Spleen (tissue), 11 donors: ENCODE measurements at regions not wholly inside any gene's neighbourhood (a gene's known extent, or its start where the extent isn't known, plus 50 kb on each side); places are given as distances from the start of the nearest gene placed in this dataset.
"Not testable (repeated sequence)": the region's sequence is repeated elsewhere in the genome, so short reads cannot be mapped to it uniquely, and the experiment has no call there.

ENCODE experiments used
- DNase-seq: peaks from one replicate; pipeline ENCODE4 v3.0.0-alpha.2; 2020
- H3K27ac ChIP-seq, 8 donors: fragments of 200-600 bp; sonication (generic) in 7 of 8; 1 replicate in 4 of 8; 2 replicates in 4 of 8; pipeline versions ENCODE4 v1.5.0 to v1.8.0; 2016 to 2021; ENCODE audit warnings: inconsistent platforms in 4 of 8, mild to moderate bottlenecking in 4 of 8, moderate library complexity in 1 of 8
- H3K27me3 ChIP-seq, 7 donors: fragments of 200-600 bp; sonication (generic) in 6 of 7; replicated peaks in 1 of 7; 1 replicate in 4 of 7; 2 replicates in 3 of 7; pipeline versions ENCODE4 v1.5.0 to v1.8.0; 2016 to 2021; ENCODE audit warnings: inconsistent platforms in 3 of 7, mild to moderate bottlenecking in 1 of 7
- H3K36me3 ChIP-seq, 6 donors: fragments of 200-600 bp; sonication (generic) in 5 of 6; 1 replicate in 4 of 6; 2 replicates in 2 of 6; pipeline versions ENCODE4 v1.5.0 to v1.8.0; 2016 to 2021; ENCODE audit warnings: inconsistent platforms in 2 of 6
- H3K4me1 ChIP-seq, 6 donors: fragments of 200-600 bp; sonication (generic) in 5 of 6; 1 replicate in 3 of 6; 2 replicates in 3 of 6; pipeline versions ENCODE4 v1.5.0 to v1.8.0; 2016 to 2021; ENCODE audit warnings: inconsistent platforms in 3 of 6
- H3K4me3 ChIP-seq, 8 donors: fragments of 200-600 bp; sonication (generic) in 7 of 8; 1 replicate in 4 of 8; 2 replicates in 4 of 8; pipeline versions ENCODE4 v1.5.0 to v1.8.0; 2016 to 2021; ENCODE audit warnings: inconsistent platforms in 4 of 8, mild to moderate bottlenecking in 4 of 8, moderate library complexity in 2 of 8
- H3K9me3 ChIP-seq, 8 donors: fragments of 200-600 bp; sonication (generic) in 7 of 8; 1 replicate in 4 of 8; 2 replicates in 4 of 8; pipeline versions ENCODE4 v1.5.0 to v1.8.0; 2016 to 2021; ENCODE audit warnings: inconsistent platforms in 4 of 8
- CTCF ChIP-seq, 11 experiments: fragments of 200-600 bp in 7 of 11; fragments of 450-650 bp in 4 of 11; sonication (generic) in 4 of 11; IDR thresholded peaks in 8 of 11; conservative IDR thresholded peaks in 3 of 11; 1 replicate in 7 of 11; 2 replicates in 4 of 11; pipeline versions ENCODE4 v1.4.0 to v1.8.0; 2016 to 2021; ENCODE audit warnings: antibody characterized with exemption in 11 of 11, inconsistent platforms in 4 of 11, mild to moderate bottlenecking in 1 of 11
- POLR2A ChIP-seq, 3 donors: fragments of 450-650 bp; IDR thresholded peaks; one replicate each; pipeline ENCODE4 v1.5.1; 2017; ENCODE audit warnings: antibody characterized with exemption in 3 of 3, mild to moderate bottlenecking in 1 of 3
- POLR2AphosphoS5 ChIP-seq, 3 donors: sonication (generic); formaldehyde crosslinking; IDR thresholded peaks; one replicate each; pipeline ENCODE4 v1.5.1; 2017; ENCODE audit warnings: antibody characterized with exemption in 3 of 3
- WGBS, 5 donors: extraction: QIAGEN DNeasy Blood & Tissue Kit in 3 of 5; methylation state at CpG; one replicate each; pipeline versions ENCODE4 v1.1.5 to v1.1.7; 2013 to 2018; 5-methylcytosine and 5-hydroxymethylcytosine counted together
- intact Hi-C: fragments of 100-400 bp; cut with DNase I; formaldehyde crosslinking; loops from one replicate; pipeline ENCODE4 v1.15.0; 2023; ENCODE audit warnings: low total_unique reads
- donor health status: healthy with polysubstance abuse.
- donor health status: DM: no; HTN: no; CAD: no; lungs with moderate emphysema.
- donor health status: DM: no; HTN: no; CAD: no.
- donor health status: Bipolar disorder and iron deficiency.
- donor health status: healthy.
- donor health status: DM: no; HTN: no; CAD: no.
- donor health status: DM: yes; HTN: yes; CAD: no.

DNA sequence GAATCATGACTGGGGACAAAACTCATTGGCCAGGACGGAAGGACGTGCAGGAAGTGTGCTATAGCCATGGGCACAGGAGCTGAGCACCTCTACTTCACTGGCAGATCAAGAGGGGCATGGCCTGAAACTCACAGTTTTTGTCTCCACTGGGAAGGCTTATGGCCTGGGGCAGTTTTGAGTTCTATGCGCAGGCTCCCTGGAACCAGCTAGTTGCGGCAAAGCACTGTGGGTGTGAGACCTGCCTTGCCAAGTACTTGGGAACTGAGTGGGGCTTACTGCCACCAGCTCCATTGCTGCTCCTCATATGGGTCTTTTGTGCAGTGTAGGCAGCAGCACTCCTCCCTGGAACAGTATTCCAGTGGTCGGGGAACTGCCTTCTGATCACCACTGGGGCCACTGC, 282.6 kb upstream of the EYS start:
- Histone ChIP-seq H3K4me1 (no peaks in the 10 kb centered on the region), H3K27ac (no peak overlapping the region), H3K4me3 (no peak overlapping the region), H3K27me3 (no peaks in the 10 kb centered on the region), H3K36me3 (no peaks in the 10 kb centered on the region), H3K9me3 (peaks cover 0 to 21% (median 3%) of the 10 kb centered on the region in 8 donors)
- intact Hi-C loops, result no loop called here
- TF ChIP-seq POLR2AphosphoS5 (IDR thresholded peaks at IDR 0.05) (no peak), POLR2A (IDR thresholded peaks at IDR 0.05) (no peak), CTCF (IDR thresholded peaks at IDR 0.05 in 8 of 11, conservative IDR thresholded peaks at IDR 0.05 in 3 of 11) (no peak)
- WGBS, 5 donors, result 86 to 94% (median 88%) methylated on average over 5 of the region's 5 CpGs
- DNase-seq, result no peak

DNA sequence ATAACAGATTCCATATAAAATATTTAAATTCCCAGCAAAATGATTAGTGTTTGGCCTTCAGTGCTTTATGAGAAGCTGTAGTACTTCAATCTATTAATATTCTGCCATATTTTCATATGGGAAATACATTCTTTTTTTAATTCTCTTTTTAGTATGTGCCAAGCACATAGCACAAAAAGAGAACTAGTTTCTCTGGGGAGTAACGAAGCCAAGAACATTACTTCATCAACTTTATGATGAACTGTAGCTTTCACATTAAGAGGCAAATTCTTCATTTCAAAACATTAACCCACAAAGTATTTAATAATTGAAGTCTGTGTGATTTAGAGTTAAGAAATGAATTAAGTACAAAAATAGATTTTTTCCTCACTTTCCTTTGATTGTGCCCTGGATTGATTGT, 281.0 kb upstream of the EYS start:
- Histone ChIP-seq H3K4me3 (no peak overlapping the region), H3K36me3 (no peaks in the 10 kb centered on the region), H3K4me1 (no peaks in the 10 kb centered on the region), H3K27me3 (no peaks in the 10 kb centered on the region), H3K27ac (no peak overlapping the region), H3K9me3 (peaks cover 0 to 27% (median 5%) of the 10 kb centered on the region in 8 donors)
- TF ChIP-seq POLR2A (IDR thresholded peaks at IDR 0.05), result no peak
- no peak for TF ChIP-seq CTCF (IDR thresholded peaks at IDR 0.05 in 8 of 11, conservative IDR thresholded peaks at IDR 0.05 in 3 of 11)
- intact Hi-C loops, result no loop called here
- 36 to 68% (median 56%) methylated on average over 1 of the region's 1 CpG for WGBS, 5 donors
- no peak for DNase-seq

GRCh38 chr6:65984089-65984488, 277.1 kb upstream of the EYS start:
- H3K9me3 ChIP-seq, result peaks cover 0 to 25% (median 15%) of the 10 kb centered on the region in 8 donors
- H3K36me3 ChIP-seq, result no peaks in the 10 kb centered on the region
- no peaks in the 10 kb centered on the region for H3K27me3 ChIP-seq
- WGBS, 5 donors, result 74 to 90% (median 86%) methylated on average over 2 of the region's 2 CpGs
- intact Hi-C loops, result no loop called here
- H3K4me3 ChIP-seq, result no peak overlapping the region
- H3K4me1 ChIP-seq, result no peaks in the 10 kb centered on the region
- H3K27ac ChIP-seq, result no peak overlapping the region
- no peak for DNase-seq
- TF ChIP-seq POLR2A (IDR thresholded peaks at IDR 0.05), result no peak
- no peak for TF ChIP-seq POLR2AphosphoS5 (IDR thresholded peaks at IDR 0.05)

DNA sequence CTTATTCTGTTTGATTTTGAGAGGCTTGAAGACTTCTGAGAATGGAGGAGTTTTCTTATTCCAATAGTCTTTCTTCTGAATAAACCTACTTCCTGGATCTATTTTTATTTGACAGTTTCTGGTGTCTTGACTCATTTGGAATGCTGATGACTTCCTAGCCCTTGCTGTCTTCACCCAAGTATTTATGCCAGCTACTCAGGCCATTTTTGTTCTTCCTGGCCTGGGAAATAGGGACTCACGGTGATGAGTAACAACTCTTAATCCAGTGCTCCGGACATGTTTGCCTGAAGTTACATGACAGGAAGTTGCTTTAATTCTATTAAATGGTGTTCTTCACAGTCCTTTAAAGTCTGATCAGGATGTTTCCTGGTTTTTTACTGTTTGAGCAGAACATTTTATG, 272.1 kb upstream of the EYS start:
- WGBS, 5 donors, result 62 to 82% (median 73%) methylated on average over 2 of the region's 2 CpGs
- no peak for DNase-seq
- Histone ChIP-seq H3K9me3 (peaks cover 0 to 47% (median 10%) of the 10 kb centered on the region in 8 donors), H3K27me3 (no peaks in the 10 kb centered on the region), H3K4me1 (no peaks in the 10 kb centered on the region), H3K4me3 (no peak overlapping the region), H3K36me3 (no peaks in the 10 kb centered on the region), H3K27ac (no peak overlapping the region)
- intact Hi-C loops, result no loop called here
- TF ChIP-seq CTCF (IDR thresholded peaks at IDR 0.05 in 8 of 11, conservative IDR thresholded peaks at IDR 0.05 in 3 of 11) (no peak), POLR2AphosphoS5 (IDR thresholded peaks at IDR 0.05) (no peak), POLR2A (IDR thresholded peaks at IDR 0.05) (no peak)

DNA sequence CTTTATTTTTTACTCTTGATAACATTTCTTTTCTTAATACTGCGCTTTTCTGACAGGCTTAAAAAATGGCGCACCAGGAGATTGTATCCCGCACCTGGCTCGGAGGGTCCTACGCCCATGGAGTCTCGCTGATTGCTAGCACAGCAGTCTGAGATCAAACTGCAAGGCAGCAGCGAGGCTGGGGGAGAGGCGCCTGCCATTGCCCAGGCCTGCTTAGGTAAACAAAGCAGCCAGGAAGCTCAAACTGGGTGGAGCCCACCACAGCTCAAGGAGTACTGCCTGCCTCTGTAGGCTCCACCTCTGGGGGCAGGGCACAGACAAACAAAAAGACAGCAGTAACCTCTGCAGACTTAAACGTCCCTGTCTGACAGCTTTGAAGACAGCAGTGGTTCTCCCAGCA, 264.2 kb upstream of the EYS start:
- H3K27me3 ChIP-seq, intact Hi-C loops, H3K4me3 ChIP-seq, DNase-seq, H3K4me1 ChIP-seq, H3K27ac ChIP-seq, H3K36me3 ChIP-seq: not testable (repeated sequence)
- H3K9me3 ChIP-seq, result peaks cover 0 to 12% (median 2%) of the 10 kb centered on the region in 8 donors
- 86 to 96% (median 87%) methylated on average over 8 to 9 of the region's 9 CpGs for WGBS, 5 donors
